ENCODE measurements at regions not wholly inside any gene's neighbourhood (a gene's known extent, or its start where the extent isn't known, plus 50 kb on each side); places are given as distances from the start of the nearest gene placed in this dataset.

- ChIA-PET POLR2A (no interaction called here), CTCF (no interaction called here)
- no peak for TF ChIP-seq PKNOX1 (IDR thresholded peaks at IDR 0.05)
Measured at GRCh38 chr3:152097770-152098169, 171.0 kb upstream of the MBNL1 start.

GRCh38 chr3:152100491-152101132, 168.1 kb upstream of the MBNL1 start:
- TF ChIP-seq HDGF (IDR thresholded peaks at IDR 0.05; ENCODE audit: borderline replicate concordance) (no peak), SUZ12 (IDR thresholded peaks at IDR 0.05) (no peak), ZNF384 (IDR thresholded peaks at IDR 0.05) (no peak), NFRKB (IDR thresholded peaks at IDR 0.05) (no peak), LEF1 (IDR thresholded peaks at IDR 0.05; ENCODE audit: borderline replicate concordance) (no peak), FOXM1 (IDR thresholded peaks at IDR 0.05; ENCODE audit: borderline replicate concordance) (no peak), FOXK2 (IDR thresholded peaks at IDR 0.05) (no peak), ELF4 (IDR thresholded peaks at IDR 0.05) (no peak), ARNT (IDR thresholded peaks at IDR 0.05) (no peak), BHLHE40 (IDR thresholded peaks at IDR 0.05; ENCODE audit: borderline replicate concordance) (no peak), FOXA1 (IDR thresholded peaks at IDR 0.05) (no peak), L3MBTL2 (conservative IDR thresholded peaks at IDR 0.05) (no peak), SP1 (IDR thresholded peaks at IDR 0.05) (no peak)
- ChIA-PET POLR2A (no interaction called here), CTCF (no interaction called here)
- no peak for DNase-seq (ENCODE audit: extremely low spot score)

More at GRCh38 chr3:152097770-152098169, 171.0 kb upstream of the MBNL1 start:
- DNase-seq (ENCODE audit: extremely low spot score), result no peak

GRCh38 chr3:152102410-152102809, 166.3 kb upstream of the MBNL1 start:
- TF ChIP-seq TARDBP (IDR thresholded peaks at IDR 0.05) (no peak), NFRKB (IDR thresholded peaks at IDR 0.05) (no peak), FOXA1 (IDR thresholded peaks at IDR 0.05) (no peak), L3MBTL2 (conservative IDR thresholded peaks at IDR 0.05) (no peak), ZNF384 (IDR thresholded peaks at IDR 0.05) (no peak), FOXM1 (IDR thresholded peaks at IDR 0.05; ENCODE audit: borderline replicate concordance) (no peak), PKNOX1 (IDR thresholded peaks at IDR 0.05) (no peak), ELF4 (IDR thresholded peaks at IDR 0.05) (no peak)
- CTCF ChIA-PET, result no interaction called here
- POLR2A ChIA-PET, result no interaction called here
- no peak for DNase-seq (ENCODE audit: extremely low spot score)

- TF ChIP-seq LEF1 (IDR thresholded peaks at IDR 0.05; ENCODE audit: borderline replicate concordance) (no peak), BHLHE40 (IDR thresholded peaks at IDR 0.05; ENCODE audit: borderline replicate concordance) (no peak), HDGF (IDR thresholded peaks at IDR 0.05; ENCODE audit: borderline replicate concordance) (no peak), PKNOX1 (IDR thresholded peaks at IDR 0.05) (no peak), ZNF384 (IDR thresholded peaks at IDR 0.05) (no peak), SP1 (IDR thresholded peaks at IDR 0.05) (no peak), FOXK2 (IDR thresholded peaks at IDR 0.05) (no peak), FOXA1 (IDR thresholded peaks at IDR 0.05) (no peak), ARNT (IDR thresholded peaks at IDR 0.05) (no peak)
- ChIA-PET POLR2A (no interaction called here), CTCF (no interaction called here)
- DNase-seq (ENCODE audit: extremely low spot score), result no peak
Measured at GRCh38 chr3:152103257-152103656, 165.5 kb upstream of the MBNL1 start.

GRCh38 chr3:152104847-152105415, 163.8 kb upstream of the MBNL1 start:
- no peak for DNase-seq (ENCODE audit: extremely low spot score)
- peak; percentile 16; the same call in 1 of the 2 replicates for TF ChIP-seq ZNF384 (IDR thresholded peaks at IDR 0.05)
- TF ChIP-seq FOXK2 (IDR thresholded peaks at IDR 0.05), result no peak
- POLR2A ChIA-PET, result no interaction called here
- CTCF ChIA-PET, result no interaction called here

GRCh38 chr3:152105446-152105845, 163.3 kb upstream of the MBNL1 start:
- no peak for DNase-seq (ENCODE audit: extremely low spot score)
- ChIA-PET CTCF (no interaction called here), POLR2A (no interaction called here)
- TF ChIP-seq ARNT (IDR thresholded peaks at IDR 0.05), result no peak

GRCh38 chr3:152109038-152109437, 159.7 kb upstream of the MBNL1 start:
- ChIA-PET CTCF (no interaction called here), POLR2A (no interaction called here)
- TF ChIP-seq CTBP1 (IDR thresholded peaks at IDR 0.05; ENCODE audit: borderline replicate concordance) (no peak), SP1 (IDR thresholded peaks at IDR 0.05) (no peak), L3MBTL2 (conservative IDR thresholded peaks at IDR 0.05) (no peak), FOXA1 (IDR thresholded peaks at IDR 0.05) (no peak), FOXK2 (IDR thresholded peaks at IDR 0.05) (no peak), TARDBP (IDR thresholded peaks at IDR 0.05) (no peak), ZNF384 (IDR thresholded peaks at IDR 0.05) (no peak), HDGF (IDR thresholded peaks at IDR 0.05; ENCODE audit: borderline replicate concordance) (no peak)
- DNase-seq (ENCODE audit: extremely low spot score), result no peak

Data from HEK293T (cell line).